HEK293 (cell line): ENCODE measurements at regions not wholly inside any gene's neighbourhood (a gene's known extent, or its start where the extent isn't known, plus 50 kb on each side); places are given as distances from the start of the nearest gene placed in this dataset.
"Not testable (repeated sequence)": the region's sequence is repeated elsewhere in the genome, so short reads cannot be mapped to it uniquely, and the experiment has no call there.

ENCODE experiments used
- CTCF ChIA-PET: fragments of 350-600 bp; formaldehyde crosslinking; extraction: SDS; loops from one replicate; lab custom pipeline; 2021; ENCODE audit warnings: antibody characterized with exemption; lab: Yijun Ruan, JAX
- POLR2A ChIA-PET: fragments of 300-600 bp; formaldehyde crosslinking; extraction: SDS; loops from one replicate; lab custom pipeline; 2020; ENCODE audit warnings: antibody characterized with exemption, inconsistent platforms; lab: Yijun Ruan, JAX
- H3K27ac ChIP-seq: fragments of 200-500 bp; sonication (Bioruptor generic); 2 replicates; pipeline ENCODE4 v1.5.1; 2014; ENCODE audit warnings: low read depth, low read length, control low read depth, inconsistent platforms; ENCODE audit errors: extremely low read depth
- H3K36me3 ChIP-seq, 2 experiments: fragments of 200-500 bp in 1 of 2; sonication (Bioruptor generic) in 1 of 2; 1 replicate in 1 of 2; 2 replicates in 1 of 2; pipeline ENCODE4 v1.5.1; 2014 to 2017; ENCODE audit warnings: inconsistent platforms in 2 of 2, low read length in 2 of 2; ENCODE audit not compliant: control insufficient read depth in 2 of 2, insufficient read depth in 1 of 2
- H3K4me1 ChIP-seq: fragments of 200-500 bp; sonication (Bioruptor generic); 2 replicates; pipeline ENCODE4 v1.5.1; 2014; ENCODE audit warnings: mild to moderate bottlenecking, low read length, inconsistent platforms; ENCODE audit not compliant: control insufficient read depth, insufficient read depth
- H3K4me3 ChIP-seq: 2 replicates; pipeline ENCODE4 v1.5.1; 2011; ENCODE audit warnings: low read depth, mild to moderate bottlenecking, control low read depth, low read length, moderate library complexity
- H3K9me3 ChIP-seq: fragments of 200-500 bp; sonication (Bioruptor generic); 2 replicates; pipeline ENCODE4 v1.5.1; 2014; ENCODE audit warnings: low read depth, low read length, inconsistent platforms; ENCODE audit not compliant: control insufficient read depth, insufficient read depth
- GFI1B ChIP-seq: fragments of 450-650 bp; formaldehyde crosslinking; IDR thresholded peaks from 2 replicates; pipeline ENCODE4 v1.5.1; 2016; ENCODE audit warnings: missing biosample characterization, missing genetic modification characterization
- GLI2 ChIP-seq: fragments of 450-650 bp; formaldehyde crosslinking; IDR thresholded peaks from 2 replicates; pipeline ENCODE4; 2017; ENCODE audit warnings: missing biosample characterization, missing genetic modification characterization, low read depth, borderline replicate concordance
- HOXD13 ChIP-seq: sonication (generic); formaldehyde crosslinking; IDR thresholded peaks from 2 replicates; pipeline ENCODE4 v1.8.0; 2022; ENCODE audit warnings: missing genetic modification reagents, borderline replicate concordance
- MZF1 ChIP-seq: fragments of 450-650 bp; formaldehyde crosslinking; IDR thresholded peaks from 2 replicates; pipeline ENCODE4 v1.5.1; 2017; ENCODE audit warnings: missing biosample characterization, missing genetic modification characterization, borderline replicate concordance
- OSR2 ChIP-seq: fragments of 450-650 bp; formaldehyde crosslinking; IDR thresholded peaks from 2 replicates; pipeline ENCODE4 v1.5.1; 2016; ENCODE audit warnings: missing biosample characterization, missing genetic modification characterization
- YY1 ChIP-seq: fragments of 450-650 bp; formaldehyde crosslinking; IDR thresholded peaks from 2 replicates; pipeline ENCODE4 v1.5.1; 2018; ENCODE audit warnings: missing biosample characterization, missing genetic modification characterization
- ZIC2 ChIP-seq: fragments of 450-650 bp; formaldehyde crosslinking; IDR thresholded peaks from 2 replicates; pipeline ENCODE4 v1.5.1; 2016; ENCODE audit warnings: missing biosample characterization, missing genetic modification characterization
- ZNF146 ChIP-seq: fragments of 450-650 bp; formaldehyde crosslinking; IDR thresholded peaks from 2 replicates; pipeline ENCODE4 v1.5.1; 2016; ENCODE audit warnings: missing biosample characterization, missing genetic modification characterization
- ZNF23 ChIP-seq: fragments of 450-650 bp; formaldehyde crosslinking; IDR thresholded peaks from 2 replicates; pipeline ENCODE4 v1.5.1; 2016; ENCODE audit warnings: missing biosample characterization, missing genetic modification characterization, borderline replicate concordance
- ZNF280C ChIP-seq: fragments of 450-650 bp; formaldehyde crosslinking; IDR thresholded peaks from 2 replicates; pipeline ENCODE4 v1.5.1; 2016; ENCODE audit warnings: missing biosample characterization, missing genetic modification characterization
- ZNF280D ChIP-seq: fragments of 450-650 bp; formaldehyde crosslinking; IDR thresholded peaks from 2 replicates; pipeline ENCODE4 v1.5.1; 2016; ENCODE audit warnings: missing biosample characterization, missing genetic modification characterization
- ZNF433 ChIP-seq: fragments of 450-650 bp; formaldehyde crosslinking; IDR thresholded peaks from 2 replicates; pipeline ENCODE4 v1.5.1; 2016; ENCODE audit warnings: missing biosample characterization, missing genetic modification characterization, low read depth
- ZNF660 ChIP-seq: fragments of 450-650 bp; IDR thresholded peaks from 2 replicates; pipeline ENCODE4 v1.5.1; 2018; ENCODE audit warnings: missing biosample characterization, mild to moderate bottlenecking, missing genetic modification characterization
- ZNF704 ChIP-seq: fragments of 450-650 bp; formaldehyde crosslinking; IDR thresholded peaks from 2 replicates; pipeline ENCODE4 v1.5.1; 2016; ENCODE audit warnings: missing biosample characterization, missing genetic modification characterization
- ZNF837 ChIP-seq: fragments of 450-650 bp; formaldehyde crosslinking; IDR thresholded peaks from 2 replicates; pipeline ENCODE4 v1.5.1; 2016; ENCODE audit warnings: missing biosample characterization, missing genetic modification characterization
- ZSCAN16 ChIP-seq: fragments of 450-650 bp; formaldehyde crosslinking; IDR thresholded peaks from 2 replicates; pipeline ENCODE4 v1.5.1; 2016; ENCODE audit warnings: missing biosample characterization, missing genetic modification characterization
- ZSCAN18 ChIP-seq: fragments of 450-650 bp; formaldehyde crosslinking; IDR thresholded peaks from 2 replicates; pipeline ENCODE4 v1.5.1; 2016; ENCODE audit warnings: missing biosample characterization, missing genetic modification characterization

- H3K27ac ChIP-seq, H3K4me3 ChIP-seq, H3K4me1 ChIP-seq, CTCF ChIA-PET, H3K36me3 ChIP-seq, H3K9me3 ChIP-seq: not testable (repeated sequence)
- POLR2A ChIA-PET: interaction anchor here (0.7 kb wide), 1 partner anchor 39 kb away, joined by 5 read pairs; no protein-coding TSS in a partner anchor
These were observed 50.8 kb upstream of the GRIN2B start for GRCh38 chr12:14032191-14032590.

- Histone ChIP-seq H3K4me1 (no peaks in the 10 kb centered on the region), H3K36me3 (no peaks in the 10 kb centered on the region), H3K9me3 (no peaks in the 10 kb centered on the region), H3K4me3 (no peak overlapping the region), H3K27ac (no peak overlapping the region)
- TF ChIP-seq ZSCAN16 (tag by site-specific recombination): no peak
- no peak for TF ChIP-seq GFI1B
- no peak for TF ChIP-seq ZNF146 (tag by site-specific recombination)
- TF ChIP-seq ZNF660 (tag by site-specific recombination): no peak
- no peak for TF ChIP-seq MZF1 (tag by site-specific recombination)
- no peak for TF ChIP-seq OSR2 (tag by site-specific recombination)
- TF ChIP-seq ZNF837 (tag by site-specific recombination): no peak
- TF ChIP-seq ZSCAN18 (tag by site-specific recombination): no peak
- no peak for TF ChIP-seq ZNF280D (tag by site-specific recombination)
- no peak for TF ChIP-seq ZNF23 (tag by site-specific recombination)
- no peak for TF ChIP-seq HOXD13 (CRISPR knock-in tag)
- no peak for TF ChIP-seq ZNF704 (tag by site-specific recombination)
- no peak for TF ChIP-seq ZNF433 (tag by site-specific recombination)
- TF ChIP-seq GLI2 (tag by site-specific recombination): no peak
- no peak for TF ChIP-seq ZNF280C (tag by site-specific recombination)
- no peak for TF ChIP-seq ZIC2 (tag by site-specific recombination)
- TF ChIP-seq YY1: no peak
- ChIA-PET CTCF (interaction anchor here (0.7 kb wide), 1 partner anchor 123 kb away, joined by 3 read pairs; no protein-coding TSS in a partner anchor), POLR2A (no interaction called here)
These were observed 62.4 kb upstream of the GRIN2B start for GRCh38 chr12:14043776-14044175.
